ENCODE measurements at regions not wholly inside any gene's neighbourhood (a gene's known extent, or its start where the extent isn't known, plus 50 kb on each side); places are given as distances from the start of the nearest gene placed in this dataset.

DNA sequence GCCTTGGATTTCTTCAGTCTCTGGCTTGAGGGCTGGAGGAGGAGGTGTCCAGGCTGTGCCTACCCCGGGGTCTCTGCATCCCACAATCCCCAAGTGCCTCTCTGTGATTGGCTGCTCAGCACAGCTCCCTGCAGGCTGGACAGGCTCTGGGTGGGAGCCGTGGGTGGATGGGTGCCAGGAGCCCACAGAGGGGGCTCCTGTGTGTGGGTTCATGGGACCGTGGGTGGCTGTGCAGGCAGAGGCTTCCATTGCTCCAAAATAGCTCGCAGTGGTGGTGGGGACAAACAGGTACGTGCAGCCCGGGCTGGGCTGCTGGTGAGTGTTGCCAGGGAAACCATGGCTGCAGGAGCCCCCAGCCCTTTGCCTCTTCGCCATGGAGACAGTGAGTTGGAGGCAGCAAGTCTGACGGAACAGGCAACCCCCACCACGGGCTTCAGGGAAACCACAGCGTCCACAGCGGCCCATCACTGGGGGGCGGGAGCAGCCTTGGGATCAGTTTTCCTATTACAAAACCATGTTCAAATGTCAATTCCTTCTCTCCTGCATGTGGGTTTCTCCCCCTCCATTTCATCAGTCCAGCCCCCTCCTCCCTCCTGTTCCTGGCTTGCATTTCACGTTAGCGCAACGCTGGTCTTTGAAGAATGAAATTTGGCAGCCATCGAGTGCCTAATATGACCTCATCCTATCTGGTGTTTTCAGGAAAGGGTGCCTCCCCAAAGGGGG lies 155.2 kb downstream of the TRIM29 start:
- DNase-seq, result peak; percentile 3

DNA sequence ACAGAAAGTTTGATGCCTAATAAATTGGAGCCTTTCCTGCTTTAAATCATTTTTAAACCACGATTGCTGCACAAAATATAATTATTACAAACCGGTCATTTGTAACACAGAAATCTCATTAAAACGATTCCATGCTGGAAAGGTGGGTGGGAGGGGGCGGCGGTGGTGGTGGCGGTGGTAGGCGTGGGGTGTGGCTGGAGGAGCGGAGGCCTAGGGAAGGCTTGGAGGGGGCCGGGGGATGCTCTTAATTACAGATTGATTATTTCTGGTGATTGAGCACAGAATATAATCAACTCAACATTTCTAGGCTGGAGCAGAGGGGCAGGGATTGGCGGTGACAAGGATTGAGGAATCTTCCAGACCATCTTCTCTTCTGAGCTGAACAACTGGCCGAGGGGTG lies 157.5 kb downstream of the TRIM29 start:
- DNase-seq, result no peak

DNA sequence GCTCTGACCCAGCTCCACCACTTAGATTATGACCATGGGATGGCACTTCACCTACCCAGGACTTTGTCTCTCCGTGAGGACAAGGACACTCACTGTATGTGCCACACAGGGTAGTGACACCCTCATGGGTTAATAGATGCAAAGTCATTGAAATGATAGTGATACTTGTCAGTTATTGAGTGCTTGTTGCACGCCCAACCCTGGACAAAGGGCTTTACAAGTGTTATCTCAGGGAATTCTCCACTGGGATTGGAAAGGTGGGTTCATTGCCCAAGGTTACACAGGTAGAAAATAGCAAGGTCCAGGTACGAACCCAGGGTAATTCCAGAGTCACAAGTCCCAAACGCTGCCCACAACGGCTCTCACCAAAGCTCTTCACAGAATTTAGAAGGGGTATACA lies 158.2 kb downstream of the TRIM29 start:
- no peak for DNase-seq

DNA sequence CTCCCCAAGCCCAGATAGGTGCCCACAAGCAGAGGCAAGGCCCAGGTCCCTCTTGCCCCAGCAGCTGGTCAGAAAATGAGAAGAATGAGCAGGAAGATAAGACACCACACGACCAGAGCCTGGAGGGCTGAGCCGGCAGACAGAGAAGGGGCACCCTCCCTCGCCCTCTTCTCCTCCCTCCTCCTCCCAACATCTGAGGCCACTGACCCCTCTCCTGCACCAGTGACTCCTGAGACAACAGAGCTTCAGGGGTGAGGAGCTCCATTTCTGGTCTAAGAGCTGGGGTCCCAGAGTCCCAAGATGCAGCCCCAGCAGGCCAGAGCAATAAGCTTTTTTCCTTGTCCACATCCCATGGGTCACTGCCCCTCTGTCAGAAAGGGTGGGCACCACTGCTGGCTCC lies 159.2 kb downstream of the TRIM29 start:
- DNase-seq, result no peak

DNA sequence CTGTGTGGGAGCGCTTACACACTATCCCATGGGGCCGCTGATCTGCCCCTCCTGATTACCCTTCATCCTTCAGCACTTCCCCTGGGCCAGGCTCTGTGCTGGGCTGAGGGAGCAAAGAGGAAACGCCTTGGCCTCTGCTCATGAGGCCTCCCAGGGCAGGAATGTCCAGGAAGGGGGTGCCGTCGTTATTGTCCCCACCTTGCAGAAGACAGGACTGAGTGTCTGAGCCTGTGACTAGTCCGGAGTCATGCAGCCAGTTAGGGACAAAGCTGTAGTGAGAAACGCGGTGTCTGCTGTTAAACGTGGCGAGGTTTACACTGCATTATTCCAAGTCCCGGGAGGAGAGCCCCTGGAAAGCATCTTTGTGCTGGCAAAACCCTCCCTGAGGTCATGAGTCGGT lies 160.0 kb downstream of the TRIM29 start:
- no peak for DNase-seq

DNA sequence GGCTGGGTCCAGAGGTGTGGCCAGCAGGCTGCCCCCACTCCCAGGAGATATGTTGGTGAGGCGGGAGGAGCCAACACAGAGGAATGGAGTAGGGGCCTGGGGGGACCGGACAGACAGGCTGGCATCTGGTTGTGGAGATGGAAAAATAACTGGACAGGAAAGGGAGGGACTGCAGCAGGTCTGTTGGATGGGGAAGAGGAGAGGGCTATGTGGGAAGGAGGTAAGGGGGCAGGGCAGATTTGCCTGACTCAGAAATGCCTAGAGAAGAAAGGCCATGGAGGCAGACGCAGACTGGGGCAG lies 160.4 kb downstream of the TRIM29 start:
- DNase-seq, result no peak

DNA sequence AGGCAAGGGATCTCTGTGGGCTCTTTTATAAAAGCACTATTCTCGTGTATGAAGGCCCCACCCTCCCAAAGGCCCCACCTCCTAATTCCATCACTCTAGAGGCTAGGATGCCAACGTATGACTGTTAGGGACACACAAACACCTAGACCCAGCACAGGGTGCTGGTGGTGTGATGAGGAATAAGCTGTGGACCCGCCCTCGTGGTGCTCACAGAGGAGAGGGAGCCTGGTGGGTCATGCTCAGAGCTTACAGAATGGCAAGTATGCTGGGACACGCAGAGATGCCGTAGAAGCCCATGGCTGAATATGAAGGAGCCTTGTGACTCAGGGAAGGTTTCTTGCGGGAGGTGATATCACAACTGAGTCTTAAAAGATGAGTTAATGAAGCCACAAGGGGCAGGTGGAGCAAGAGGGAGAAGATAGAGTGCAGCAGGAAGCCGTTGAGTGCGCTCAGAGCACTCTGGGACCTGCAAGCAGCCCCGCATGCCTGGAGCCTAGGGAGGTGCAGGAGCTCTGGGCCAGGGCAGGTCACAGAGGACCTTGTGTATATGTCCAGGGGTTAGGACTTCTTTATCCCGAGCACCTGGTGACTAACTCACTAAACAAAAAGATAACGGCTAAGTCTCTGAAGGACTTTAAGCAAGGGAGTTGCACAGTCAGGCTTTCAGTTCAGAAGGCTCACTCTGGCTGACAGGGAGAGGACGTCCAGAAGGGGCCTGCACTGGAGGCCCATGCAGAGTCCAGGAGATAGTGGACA lies 160.9 kb downstream of the TRIM29 start:
- no peak for DNase-seq

DNA sequence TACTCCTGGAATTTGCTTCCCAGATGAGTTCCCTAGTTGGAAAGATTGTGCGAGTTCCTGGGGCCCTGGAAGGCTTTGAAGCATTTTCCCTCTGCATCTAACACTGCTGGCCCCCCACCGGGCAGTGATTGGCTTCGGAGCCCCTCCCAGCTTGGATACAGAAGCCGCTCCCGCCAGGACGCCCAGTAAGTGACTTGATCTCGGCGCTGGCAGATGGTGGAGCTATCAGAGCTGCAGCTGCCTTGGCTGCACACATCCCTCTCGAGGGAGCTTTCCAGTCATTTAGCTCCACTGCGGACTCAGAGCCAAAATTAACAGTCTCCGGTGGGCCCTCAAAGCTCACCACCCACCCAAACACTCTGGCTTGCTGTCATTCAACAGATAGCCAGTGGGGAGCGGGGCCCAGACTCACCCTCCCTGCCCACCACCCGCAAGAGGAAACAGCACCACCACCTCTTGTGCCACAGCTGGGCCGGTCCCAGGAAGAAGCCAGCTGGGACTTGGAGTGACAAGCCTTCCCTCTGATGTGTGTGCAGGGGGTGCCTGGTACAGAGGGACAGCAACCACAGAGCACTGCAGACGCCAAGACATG lies 162.3 kb downstream of the TRIM29 start:
- DNase-seq, result no peak

DNA sequence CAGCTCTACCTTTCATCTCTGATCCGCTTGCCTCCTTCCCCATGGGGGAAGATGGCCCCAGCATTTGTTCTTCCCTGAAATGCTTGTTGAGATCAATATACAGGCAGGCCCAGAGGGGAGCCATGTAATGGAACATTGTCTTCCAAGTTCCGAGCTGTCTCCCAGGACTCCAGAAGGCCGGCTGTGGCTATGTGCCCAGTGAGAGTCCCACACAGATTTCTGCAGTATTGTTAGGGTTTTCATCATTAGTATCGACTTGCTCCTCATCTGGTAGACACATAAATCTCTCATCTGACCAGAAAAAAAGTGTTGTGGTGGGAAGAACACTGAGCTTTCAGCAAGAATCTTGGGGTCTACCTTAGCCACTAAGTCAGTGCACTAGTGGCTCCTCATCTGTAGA lies 163.4 kb downstream of the TRIM29 start:
- DNase-seq, result no peak

DNA sequence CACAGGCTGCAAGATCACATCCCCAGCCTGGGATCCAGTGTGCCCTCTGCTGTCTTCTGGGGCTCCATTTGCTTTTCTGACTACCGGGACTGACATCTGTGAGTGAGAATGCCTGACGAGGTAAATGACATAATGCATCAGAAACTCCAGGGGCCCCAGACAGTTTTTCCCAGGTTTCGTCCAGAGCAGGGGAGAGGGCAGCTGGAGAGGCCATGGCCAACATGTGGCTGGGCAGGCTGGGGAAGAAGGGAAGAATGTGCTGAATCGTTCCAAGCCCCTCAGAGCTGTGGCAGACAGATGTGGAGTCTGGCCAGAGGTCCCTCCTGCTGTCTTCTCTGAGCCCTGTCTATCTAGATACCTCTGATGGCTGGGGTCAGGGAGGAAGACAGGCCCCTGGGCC lies 163.9 kb downstream of the TRIM29 start:
- DNase-seq, result no peak

DNA sequence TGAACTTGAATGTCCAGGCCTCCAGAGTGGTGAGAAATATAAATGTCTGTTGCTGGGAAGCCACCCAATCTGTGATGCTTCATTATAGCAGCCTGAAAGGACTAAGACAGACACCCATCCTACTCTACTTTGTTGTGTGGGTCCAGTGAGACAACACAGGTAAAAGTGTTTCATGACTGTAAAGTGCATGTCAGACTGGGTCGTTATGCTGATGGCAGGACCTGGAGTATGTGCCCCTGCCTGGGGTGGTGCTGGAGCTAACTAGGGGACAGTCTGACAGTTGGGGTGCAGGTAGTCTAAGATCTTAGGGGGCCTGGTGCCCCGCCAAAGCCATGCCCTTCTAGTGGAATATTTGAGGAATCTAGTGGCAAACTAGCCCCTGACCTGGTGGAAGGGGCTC lies 165.6 kb downstream of the TRIM29 start:
- no peak for DNase-seq

DNA sequence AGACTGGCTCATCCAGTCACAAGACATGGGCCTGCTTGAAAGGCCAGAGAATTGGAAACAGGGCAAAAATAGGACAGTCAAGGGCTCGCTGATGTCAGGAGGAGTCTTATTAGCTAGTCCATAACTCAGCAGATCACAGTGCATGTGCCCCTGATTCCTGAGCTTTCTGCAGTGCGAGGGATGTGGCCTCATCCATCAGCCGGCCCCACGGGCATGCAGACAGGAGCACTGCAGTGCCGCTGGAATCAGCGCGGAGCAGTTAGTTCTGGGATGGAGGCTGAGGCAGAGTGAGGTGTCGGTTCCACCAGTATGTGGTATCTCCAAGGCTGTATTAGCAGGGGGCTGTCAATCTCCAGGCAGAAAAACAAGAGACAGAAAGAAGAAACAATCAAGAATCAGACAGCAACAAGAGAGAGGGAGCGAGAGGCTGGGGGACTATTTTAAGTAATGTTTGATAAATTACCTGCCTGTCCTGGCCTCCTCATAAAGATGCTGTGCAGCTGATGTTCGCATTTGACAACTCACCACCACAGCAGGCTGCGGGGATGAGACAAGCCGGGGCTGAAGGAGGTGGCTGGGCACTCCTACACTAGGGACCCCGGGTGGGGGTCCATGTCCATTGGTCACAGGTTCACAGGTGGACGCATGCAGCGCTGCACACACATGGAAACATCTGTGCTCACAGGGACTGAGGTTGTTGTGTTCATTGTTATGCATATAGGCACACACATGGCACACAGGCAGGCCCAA lies 167.2 kb downstream of the TRIM29 start:
- DNase-seq, result no peak

DNA sequence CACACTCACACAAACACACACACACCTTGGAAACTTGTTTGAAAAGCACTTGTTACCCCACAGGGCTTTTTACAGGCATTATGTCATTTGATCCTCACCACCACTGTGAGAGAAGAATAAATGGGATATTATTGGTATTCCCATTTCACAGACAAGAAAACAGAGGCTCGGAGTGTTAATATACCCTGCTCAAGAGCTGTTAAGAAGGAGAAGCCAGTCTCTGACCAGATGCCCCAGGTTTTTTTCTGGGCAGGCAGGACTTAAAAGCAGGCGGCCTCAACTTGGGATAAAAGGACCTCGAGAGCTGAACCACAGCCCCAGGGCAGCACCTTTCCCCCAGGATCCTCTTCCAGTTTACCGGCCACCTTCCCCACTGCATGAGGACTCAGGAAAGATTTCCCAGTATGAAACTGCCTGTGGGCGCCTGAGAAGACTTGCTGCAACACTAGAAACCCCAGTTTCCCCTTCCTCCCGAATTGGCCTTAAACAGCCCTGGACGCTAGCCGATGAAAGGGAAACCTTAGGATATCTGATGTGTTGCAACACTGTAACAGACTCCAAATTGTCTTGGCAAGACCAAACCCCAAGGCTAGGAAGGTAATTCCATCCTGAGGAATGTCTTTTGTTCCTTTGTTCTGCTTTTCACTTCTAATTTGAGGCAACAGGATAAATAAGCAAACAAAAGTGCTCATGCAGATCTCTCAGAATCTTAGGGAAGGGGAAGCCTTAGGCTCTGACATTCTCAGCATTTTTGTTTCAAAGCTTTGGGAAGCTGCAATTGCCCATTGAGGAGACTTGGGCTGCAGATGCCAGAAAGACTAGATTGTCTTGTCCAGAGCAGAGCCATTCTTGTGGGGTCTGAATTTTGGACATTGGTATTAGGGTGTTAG lies 173.5 kb downstream of the TRIM29 start:
- no peak for DNase-seq

DNA sequence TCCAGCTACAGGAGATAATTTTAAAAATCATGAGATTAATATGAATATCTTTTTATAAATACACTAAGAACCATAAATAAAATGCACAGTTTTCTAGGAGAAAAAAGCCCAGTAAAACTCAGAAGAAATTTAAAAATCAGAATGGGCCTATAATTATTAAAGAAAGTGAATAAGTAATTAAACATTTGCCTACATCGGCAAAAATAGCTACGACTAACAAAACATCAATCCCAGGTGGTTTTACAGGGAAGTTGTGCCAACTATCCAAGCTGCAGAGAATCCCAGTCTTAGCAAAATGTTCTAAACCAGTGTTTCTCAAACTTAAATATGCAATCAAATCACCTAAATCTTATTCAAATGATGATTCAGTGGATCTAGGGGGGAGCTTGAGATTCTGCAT lies 180.0 kb downstream of the TRIM29 start:
- DNase-seq, result no peak

DNA sequence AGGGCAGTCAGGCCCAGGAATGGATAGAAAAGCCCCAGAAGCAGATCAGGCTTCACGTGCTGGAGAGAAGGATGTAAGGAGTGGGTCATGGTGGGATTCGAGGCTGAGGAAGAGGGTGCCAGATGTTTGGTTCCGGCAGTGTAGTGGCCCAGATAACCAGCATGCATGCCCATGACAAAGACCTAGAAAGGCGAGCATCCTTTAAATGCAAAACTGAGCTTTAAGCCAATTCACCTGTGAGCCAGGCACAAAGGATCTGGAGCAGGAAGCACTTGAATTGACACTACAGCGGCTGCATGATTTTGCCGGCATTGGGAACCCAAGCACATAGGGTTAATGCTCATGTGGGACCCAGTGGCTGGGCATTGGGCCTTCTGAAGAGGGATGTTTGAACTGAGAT lies 185.5 kb downstream of the TRIM29 start:
- DNase-seq, result no peak

DNA sequence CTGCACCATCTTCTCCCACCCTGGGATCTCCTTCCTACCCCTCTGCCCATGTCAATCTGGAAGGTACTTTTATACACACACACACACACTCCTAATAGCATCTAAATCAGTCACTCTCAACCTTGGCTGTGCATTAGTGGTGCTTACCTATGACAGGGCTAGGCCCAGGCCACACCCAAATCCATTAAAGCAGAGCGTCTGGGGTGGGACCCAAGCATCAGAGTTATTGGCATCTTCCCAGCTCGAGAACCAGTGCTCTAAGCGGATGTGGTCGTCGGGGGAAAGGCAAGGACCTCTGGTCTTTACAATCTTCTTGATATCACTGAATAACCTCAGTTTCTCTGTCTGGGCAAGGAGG lies 194.6 kb downstream of the TRIM29 start:
- DNase-seq, result no peak

DNA sequence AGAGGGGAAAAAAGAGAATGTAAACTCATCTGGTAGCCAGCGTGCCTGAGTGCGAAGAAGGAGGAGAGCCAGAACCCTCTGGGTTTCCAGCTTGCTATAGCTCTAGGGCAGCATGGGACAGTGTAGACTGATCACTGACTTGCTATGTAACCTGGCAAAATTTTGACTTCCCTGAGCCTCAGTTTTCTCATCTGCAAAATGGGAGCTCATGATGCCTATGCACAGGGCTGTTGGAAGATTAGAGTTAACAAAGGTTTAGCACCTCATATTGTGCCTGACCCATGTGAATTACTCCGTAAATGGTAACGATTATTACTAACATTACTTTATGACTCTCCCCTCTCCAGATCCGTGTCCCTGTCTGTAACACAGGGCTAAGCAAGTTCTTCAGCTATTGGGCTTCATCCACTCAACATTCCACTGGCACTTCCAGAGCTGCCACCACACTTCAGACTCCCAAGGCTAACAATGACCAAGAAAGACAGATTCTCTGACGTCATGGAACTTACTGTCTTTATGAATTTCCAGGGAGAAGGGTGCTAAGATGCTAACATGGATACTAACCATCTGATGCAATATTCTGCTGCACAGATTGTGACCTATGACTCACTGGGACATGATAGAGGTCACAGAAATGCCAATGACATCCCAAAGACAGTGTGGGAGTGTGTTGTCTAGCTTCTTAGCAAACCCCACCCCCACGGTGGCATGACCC lies 195.2 kb downstream of the TRIM29 start:
- DNase-seq, result no peak

DNA sequence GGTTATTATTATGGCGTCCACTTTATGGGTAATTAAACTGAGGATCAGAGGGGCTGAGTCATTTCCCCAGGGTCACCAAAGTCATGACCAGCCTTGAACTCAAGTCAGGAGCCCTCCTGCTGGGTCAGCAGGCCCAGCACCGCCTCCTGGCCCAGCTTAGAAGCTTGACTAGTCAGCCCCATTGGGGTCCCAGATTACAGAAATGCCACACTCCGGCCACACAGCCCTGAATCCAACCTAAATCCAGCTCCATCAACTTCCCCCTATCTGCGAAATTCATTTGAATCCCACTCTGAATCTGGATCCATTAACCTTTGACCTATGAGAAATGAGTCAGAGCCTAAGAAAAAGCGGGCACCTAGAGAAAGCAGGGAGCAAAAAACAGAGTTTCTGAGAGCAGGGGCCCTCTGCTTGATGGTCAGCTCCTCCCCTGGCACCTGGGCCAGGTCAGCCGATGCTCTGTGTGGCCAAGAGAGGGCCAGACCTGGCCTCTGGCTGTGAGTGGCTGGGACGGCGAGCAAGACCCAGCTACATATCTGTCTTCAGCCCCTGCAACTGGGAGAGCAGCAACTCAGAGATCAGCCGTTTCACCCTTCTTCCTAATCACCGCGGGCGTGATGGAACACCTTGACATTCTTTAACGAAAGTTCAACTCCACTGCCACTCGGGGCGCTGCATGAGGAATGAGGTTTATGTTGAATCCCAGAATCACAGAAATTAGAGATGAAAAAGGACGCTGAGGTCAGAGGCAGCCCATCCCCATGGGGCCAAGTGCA lies 196.1 kb downstream of the TRIM29 start:
- DNase-seq, result no peak

DNA sequence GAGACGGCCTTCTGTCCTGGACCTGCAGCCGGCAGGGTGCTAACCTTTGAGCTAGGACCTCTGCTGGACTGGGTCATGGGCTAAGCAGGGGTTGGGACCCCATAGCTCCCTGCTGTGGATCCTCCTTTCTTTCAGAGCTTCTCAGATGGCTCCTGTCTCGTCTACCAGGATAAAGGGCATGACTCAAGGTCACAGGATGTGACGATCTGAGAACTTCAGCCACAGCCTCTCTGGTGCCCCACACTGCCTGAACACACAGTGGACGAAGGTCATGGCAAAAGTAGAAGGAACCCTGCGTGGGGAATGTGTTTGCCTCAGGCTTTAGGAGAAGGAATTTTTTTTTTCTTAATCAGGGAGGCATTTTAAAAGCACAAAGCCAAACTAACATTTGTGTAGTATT lies 196.7 kb downstream of the TRIM29 start:
- DNase-seq, result no peak

DNA sequence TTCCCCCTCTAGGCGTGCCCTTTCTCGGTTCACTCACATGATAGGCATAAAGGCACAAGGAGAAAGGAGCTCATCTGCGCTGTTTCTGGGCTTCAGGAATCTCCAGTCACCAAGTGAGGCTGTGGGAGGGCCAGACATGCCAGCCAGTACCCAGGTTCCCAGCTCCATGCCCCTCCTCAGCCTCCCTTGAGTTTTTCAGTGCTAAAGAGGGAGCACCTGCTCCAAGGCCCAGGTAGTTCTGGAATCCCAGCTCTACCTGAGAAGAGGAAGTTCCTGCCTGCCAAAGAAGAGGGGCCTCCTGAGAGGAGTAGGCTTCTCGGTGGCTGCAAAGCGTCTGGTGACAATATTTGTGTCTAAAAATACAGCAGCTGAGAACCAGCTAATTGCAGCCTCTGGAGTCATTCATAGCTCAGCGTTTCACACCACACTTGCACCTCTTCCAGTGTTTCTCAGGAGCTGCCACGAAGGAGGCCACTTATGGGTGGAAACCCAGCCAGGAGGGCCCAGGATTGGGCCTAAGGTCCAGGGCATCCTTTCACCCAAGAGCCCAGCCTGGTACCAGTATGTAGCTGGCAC lies 197.4 kb downstream of the TRIM29 start:
- no peak for DNase-seq

DNA sequence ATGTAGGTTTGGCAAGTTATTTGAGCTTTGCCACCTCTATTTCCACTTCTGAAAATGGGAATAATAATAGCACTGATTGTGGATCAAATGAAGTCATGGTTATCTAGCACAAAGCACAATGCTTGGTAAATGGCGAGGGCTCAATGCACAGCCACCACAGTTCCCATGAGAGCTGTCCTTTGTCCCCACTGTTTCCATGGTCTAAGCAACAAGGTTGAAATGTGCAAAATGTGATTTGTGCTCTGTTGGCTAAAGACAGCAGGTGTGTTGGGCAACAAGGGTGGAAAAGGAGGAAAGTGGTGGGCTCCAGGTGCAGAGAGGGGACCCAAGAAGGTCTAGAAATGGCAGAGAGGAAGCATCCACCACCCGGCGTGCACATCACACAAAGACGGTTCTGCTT lies 200.5 kb downstream of the TRIM29 start:
- DNase-seq, result no peak
